Immature natural killer cell (primary cell): ENCODE measurements at regions not wholly inside any gene's neighbourhood (a gene's known extent, or its start where the extent isn't known, plus 50 kb on each side); places are given as distances from the start of the nearest gene placed in this dataset.
A peak's percentile ranks its signal among the peaks of the same experiment; 100 is the strongest.

ENCODE experiments used
- DNase-seq, 3 donors: peaks; one replicate each; pipeline ENCODE4 v3.0.0; 2022; ENCODE audit warnings: mixed read lengths in 1 of 3
- H3K27ac Mint-ChIP-seq, 6 donors: one replicate each; pipeline ENCODE4 v1.8.0; 2020; ENCODE audit warnings: mixed read lengths in 6 of 6, mild to moderate bottlenecking in 5 of 6, inconsistent platforms in 4 of 6, moderate library complexity in 3 of 6
- H3K27me3 Mint-ChIP-seq, 3 donors: one replicate each; pipeline ENCODE4 v1.8.0; 2020 to 2021; ENCODE audit warnings: low read depth in 3 of 3, mild to moderate bottlenecking in 3 of 3, mixed read lengths in 3 of 3, moderate library complexity in 3 of 3, inconsistent platforms in 1 of 3
- H3K36me3 Mint-ChIP-seq, 3 donors: one replicate each; pipeline ENCODE4 v1.8.0; 2020; ENCODE audit warnings: mixed read lengths in 3 of 3, inconsistent platforms in 2 of 3, mild to moderate bottlenecking in 2 of 3
- H3K4me1 Mint-ChIP-seq, 2 donors: one replicate each; pipeline ENCODE4 v1.8.0; 2020; ENCODE audit warnings: inconsistent platforms in 2 of 2, mild to moderate bottlenecking in 2 of 2, mixed read lengths in 2 of 2, moderate library complexity in 1 of 2
- H3K4me3 Mint-ChIP-seq, 5 donors: one replicate each; pipeline ENCODE4 v1.8.0; 2020; ENCODE audit warnings: mild to moderate bottlenecking in 5 of 5, mixed read lengths in 5 of 5, inconsistent platforms in 3 of 5, moderate library complexity in 3 of 5
- H3K9me3 Mint-ChIP-seq, 6 donors: one replicate each; pipeline ENCODE4 v1.8.0; 2020; ENCODE audit warnings: mild to moderate bottlenecking in 6 of 6, mixed read lengths in 6 of 6, inconsistent platforms in 4 of 6, moderate library complexity in 3 of 6

DNA sequence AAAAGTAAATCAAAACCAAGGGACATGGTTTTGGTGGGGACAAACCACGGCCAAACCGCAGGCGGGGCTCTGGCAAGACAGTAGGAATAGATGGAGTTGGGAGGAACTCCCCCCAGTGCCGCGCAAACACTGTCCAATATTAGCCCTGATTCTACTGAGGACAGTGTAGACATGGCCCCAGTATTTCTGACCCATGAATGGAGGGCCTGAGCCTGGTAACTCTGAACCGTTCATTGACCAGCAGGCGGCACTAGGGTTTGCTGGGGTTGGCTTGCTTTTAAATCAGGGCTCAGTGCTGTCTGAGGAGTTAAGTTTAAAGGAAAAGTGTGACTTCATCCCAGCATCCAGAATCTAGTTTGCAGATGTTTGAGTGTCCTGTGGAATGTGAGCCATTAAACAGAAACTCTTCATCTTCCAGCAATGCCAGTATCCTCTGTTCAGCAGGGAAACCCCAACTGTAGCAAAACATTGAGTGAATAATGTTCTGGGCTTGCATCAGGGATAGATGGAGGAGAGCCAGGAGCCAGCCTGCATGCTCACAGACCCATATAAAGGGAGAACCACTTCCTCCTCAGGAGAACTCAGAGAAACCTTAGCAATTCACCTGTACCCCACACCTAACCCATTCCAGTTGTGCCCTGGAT lies 147.4 kb upstream of the PRSS58 start:
- H3K27me3 Mint-ChIP-seq, result peaks cover 6% of the 10 kb centered on the region in 3 donors
- H3K9me3 Mint-ChIP-seq, result no peaks in the 10 kb centered on the region
- no peak overlapping the region for H3K4me3 Mint-ChIP-seq
- H3K4me1 Mint-ChIP-seq, result no peaks in the 10 kb centered on the region
- no peak for DNase-seq
- no peaks in the 10 kb centered on the region for H3K36me3 Mint-ChIP-seq
- H3K27ac Mint-ChIP-seq, result no peak overlapping the region

DNA sequence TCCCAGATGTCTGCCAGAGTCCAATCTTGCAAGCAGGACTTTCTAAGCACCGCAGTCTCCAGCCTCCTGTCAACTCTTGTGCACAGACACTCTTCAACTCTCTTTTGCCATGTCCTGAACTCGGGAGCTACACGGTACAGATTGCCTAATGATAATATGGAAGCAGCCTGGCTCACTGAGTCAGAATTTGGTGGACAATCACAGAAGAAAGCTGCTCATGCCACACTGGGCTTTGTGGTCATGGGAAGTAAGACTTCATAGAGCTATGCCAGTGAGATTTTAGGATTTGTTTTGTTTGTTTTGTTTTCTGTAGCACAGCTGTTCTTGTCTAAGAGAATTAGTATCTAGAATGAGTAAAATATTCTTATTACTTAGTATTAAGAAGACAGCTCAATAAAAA lies 144.1 kb upstream of the PRSS58 start:
- Mint-ChIP-seq H3K4me3 (no peak overlapping the region), H3K36me3 (no peaks in the 10 kb centered on the region), H3K27ac (no peak overlapping the region), H3K9me3 (no peaks in the 10 kb centered on the region), H3K4me1 (no peaks in the 10 kb centered on the region), H3K27me3 (peaks cover 6 to 9% (median 6%) of the 10 kb centered on the region in 3 donors)
- no peak for DNase-seq

DNA sequence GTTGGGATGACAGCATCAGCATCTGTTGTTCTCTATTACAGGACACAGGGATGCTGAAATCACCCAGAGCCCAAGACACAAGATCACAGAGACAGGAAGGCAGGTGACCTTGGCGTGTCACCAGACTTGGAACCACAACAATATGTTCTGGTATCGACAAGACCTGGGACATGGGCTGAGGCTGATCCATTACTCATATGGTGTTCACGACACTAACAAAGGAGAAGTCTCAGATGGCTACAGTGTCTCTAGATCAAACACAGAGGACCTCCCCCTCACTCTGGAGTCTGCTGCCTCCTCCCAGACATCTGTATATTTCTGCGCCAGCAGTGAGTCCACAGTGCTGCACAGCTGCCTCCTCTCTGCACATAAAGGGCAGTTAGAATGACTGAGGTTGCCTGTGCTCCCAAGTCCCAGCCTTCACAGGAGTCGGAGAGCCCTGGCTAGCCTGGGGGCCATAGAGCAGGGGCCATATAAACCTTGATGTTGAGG lies 142.2 kb upstream of the PRSS58 start:
- Mint-ChIP-seq H3K27ac (no peak overlapping the region), H3K36me3 (no peaks in the 10 kb centered on the region), H3K9me3 (no peaks in the 10 kb centered on the region), H3K4me3 (no peak overlapping the region), H3K27me3 (peaks cover 5 to 9% (median 6%) of the 10 kb centered on the region in 3 donors), H3K4me1 (no peaks in the 10 kb centered on the region)
- DNase-seq, result no peak

DNA sequence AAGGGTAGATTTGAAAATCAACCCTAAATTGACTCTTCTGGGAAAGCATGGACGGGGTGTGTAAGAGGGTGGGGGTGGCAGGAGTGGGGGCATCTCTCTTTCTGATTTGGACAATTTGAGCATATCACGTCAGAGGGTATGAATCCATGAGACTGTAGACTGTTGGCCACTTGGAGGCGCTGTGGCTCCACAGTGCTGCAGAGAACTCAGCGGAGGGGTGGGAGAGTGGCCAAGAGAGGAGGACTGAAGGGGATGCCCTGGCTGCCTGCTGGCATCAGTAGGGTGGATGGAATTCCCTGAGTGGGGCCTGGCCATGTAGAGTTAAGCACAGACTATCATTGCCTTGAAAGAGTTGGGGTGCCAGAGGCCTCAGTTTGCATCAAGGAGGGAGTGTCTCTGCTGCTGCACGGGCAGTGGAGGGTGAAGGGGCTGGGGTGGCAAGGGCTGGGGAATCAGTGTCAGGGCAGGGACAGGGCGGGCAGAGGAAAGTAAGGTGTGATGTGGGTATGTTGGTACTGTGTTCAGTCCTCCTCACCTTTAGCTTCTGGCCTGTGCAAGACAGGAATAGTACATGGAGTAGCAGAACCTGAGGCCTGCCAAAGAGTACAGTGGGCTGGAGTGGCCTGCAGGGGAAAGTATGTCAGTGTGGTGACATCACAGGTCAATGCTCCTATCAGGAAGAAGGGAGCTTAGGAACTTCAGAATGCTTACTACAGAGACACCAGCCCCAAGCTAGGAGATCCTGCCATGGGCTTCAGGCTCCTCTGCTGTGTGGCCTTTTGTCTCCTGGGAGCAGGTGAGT lies 133.5 kb upstream of the PRSS58 start:
- no peaks in the 10 kb centered on the region for H3K9me3 Mint-ChIP-seq
- no peaks in the 10 kb centered on the region for H3K36me3 Mint-ChIP-seq
- H3K4me1 Mint-ChIP-seq, result no peaks in the 10 kb centered on the region
- H3K27ac Mint-ChIP-seq, result no peak overlapping the region
- H3K27me3 Mint-ChIP-seq, result peaks cover 0 to 3% (median 0%) of the 10 kb centered on the region in 3 donors
- no peak for DNase-seq
- H3K4me3 Mint-ChIP-seq, result no peak overlapping the region

DNA sequence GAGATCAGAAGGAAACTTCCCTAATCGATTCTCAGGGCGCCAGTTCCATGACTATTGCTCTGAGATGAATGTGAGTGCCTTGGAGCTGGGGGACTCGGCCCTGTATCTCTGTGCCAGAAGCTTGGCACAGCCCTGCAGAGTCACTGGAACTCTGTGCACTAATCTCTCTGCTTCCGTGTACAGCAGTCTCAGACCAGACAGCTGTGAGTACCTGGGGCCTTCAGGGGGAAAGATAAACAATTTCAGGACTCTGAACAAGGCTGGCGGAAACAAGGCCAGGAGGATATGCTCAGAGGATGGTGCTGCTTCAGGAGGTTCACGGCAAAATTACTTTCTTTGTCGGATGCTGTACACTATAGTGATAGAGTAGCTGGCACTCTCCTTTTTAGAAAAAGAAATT lies 131.7 kb upstream of the PRSS58 start:
- DNase-seq, result no peak
- Mint-ChIP-seq H3K4me1 (peaks cover 7 to 10% of the 10 kb centered on the region in 2 donors), H3K27ac (no peak overlapping the region), H3K9me3 (no peaks in the 10 kb centered on the region), H3K4me3 (no peak overlapping the region), H3K27me3 (peaks cover 0 to 3% (median 2%) of the 10 kb centered on the region in 3 donors), H3K36me3 (no peaks in the 10 kb centered on the region)

DNA sequence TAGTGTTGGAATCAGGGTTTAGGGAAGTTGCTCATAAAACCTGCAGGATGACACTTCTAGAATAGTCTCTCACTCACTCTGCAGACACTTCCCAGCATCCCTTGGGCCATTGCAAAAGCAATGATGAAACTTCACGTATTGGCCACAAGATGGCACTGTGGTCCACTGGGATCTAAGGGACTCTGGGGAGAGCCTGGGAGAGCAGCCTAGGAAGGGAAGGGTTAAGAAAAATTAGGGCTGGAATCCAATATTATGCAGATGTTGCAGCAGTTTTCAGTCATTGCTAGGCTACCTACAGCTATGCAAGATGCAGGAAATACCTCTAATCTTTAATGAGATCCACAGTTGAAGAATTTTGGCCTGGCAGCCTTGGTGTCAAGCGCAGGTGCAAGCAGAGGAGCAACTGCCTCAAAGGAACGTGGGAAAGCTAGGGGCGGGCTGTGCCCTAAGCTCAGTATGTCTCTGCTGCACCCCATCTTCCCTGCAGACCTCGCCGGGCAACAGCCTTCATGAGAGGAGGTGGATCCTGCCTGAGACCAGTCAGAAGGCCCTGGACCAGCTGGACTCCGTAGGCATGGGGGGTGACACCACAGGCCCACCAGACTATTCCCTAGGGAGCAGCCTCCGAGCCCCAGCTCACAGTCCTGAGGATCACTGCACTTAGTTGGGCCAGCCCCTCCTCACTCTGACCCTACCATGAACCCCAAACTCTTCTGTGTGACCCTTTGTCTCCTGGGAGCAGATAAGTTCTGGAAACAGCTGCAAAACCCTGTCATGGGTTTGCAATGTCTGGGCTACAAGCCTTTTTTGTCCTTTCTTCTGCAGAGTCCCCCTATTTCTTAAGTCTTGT lies 127.9 kb upstream of the PRSS58 start:
- H3K4me3 Mint-ChIP-seq, result no peak overlapping the region
- peaks cover 0 to 5% (median 2%) of the 10 kb centered on the region in 3 donors for H3K27me3 Mint-ChIP-seq
- H3K4me1 Mint-ChIP-seq, result peaks cover 10 to 18% of the 10 kb centered on the region in 2 donors
- no peaks in the 10 kb centered on the region for H3K9me3 Mint-ChIP-seq
- H3K36me3 Mint-ChIP-seq, result no peaks in the 10 kb centered on the region
- H3K27ac Mint-ChIP-seq, result no peak overlapping the region
- peak; percentile 2 to 14 (median 6) for DNase-seq

DNA sequence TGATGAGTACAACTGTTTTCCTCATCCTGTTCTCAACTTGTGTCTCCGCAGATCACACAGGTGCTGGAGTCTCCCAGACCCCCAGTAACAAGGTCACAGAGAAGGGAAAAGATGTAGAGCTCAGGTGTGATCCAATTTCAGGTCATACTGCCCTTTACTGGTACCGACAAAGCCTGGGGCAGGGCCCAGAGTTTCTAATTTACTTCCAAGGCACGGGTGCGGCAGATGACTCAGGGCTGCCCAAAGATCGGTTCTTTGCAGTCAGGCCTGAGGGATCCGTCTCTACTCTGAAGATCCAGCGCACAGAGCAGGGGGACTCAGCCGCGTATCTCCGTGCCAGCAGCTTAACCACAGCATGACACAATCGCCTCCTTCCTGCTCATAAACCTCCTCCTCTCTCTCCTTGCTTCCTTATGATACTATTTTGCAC lies 126.7 kb upstream of the PRSS58 start:
- H3K27me3 Mint-ChIP-seq, result peaks cover 1 to 5% (median 2%) of the 10 kb centered on the region in 3 donors
- peak overlapping the region in 1 of 6 donors; percentile 46 for H3K27ac Mint-ChIP-seq
- no peak for DNase-seq
- peak overlapping the region in 1 of 5 donors; percentile 2 for H3K4me3 Mint-ChIP-seq
- no peaks in the 10 kb centered on the region for H3K36me3 Mint-ChIP-seq
- H3K9me3 Mint-ChIP-seq, result no peaks in the 10 kb centered on the region
- H3K4me1 Mint-ChIP-seq, result peaks cover 10 to 18% of the 10 kb centered on the region in 2 donors

DNA sequence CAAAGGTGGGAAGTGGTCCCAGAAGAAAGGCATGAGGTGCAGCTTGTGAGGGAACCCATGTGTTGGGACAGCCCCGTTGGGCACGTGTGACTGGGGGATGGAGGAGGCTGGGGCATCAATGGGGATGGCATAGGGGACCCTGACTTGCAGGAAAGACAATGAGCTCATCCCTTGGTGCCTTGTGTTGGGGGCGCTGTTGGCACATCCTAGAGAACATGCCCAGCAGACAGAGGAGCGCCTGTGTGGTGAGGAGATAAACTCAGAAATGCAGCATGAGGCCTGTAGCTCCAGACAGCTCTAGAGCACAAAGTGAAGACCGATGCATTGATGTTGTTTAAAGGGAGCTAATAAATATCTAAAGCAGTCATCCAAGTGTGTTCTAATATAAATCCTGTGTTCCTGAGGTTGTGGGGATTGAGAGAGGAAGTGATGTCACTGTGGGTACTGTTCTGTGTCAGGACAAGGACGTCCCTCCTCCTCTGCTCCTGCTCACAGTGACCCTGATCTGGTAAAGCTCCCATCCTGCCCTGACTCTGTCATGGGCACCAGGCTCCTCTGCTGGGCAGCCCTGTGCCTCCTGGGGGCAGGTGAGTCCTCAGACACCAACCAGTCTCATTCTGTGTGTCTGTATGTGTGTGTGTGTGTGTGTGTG lies 126.1 kb upstream of the PRSS58 start:
- peak overlapping the region in 1 of 5 donors; percentile 2 for H3K4me3 Mint-ChIP-seq

DNA sequence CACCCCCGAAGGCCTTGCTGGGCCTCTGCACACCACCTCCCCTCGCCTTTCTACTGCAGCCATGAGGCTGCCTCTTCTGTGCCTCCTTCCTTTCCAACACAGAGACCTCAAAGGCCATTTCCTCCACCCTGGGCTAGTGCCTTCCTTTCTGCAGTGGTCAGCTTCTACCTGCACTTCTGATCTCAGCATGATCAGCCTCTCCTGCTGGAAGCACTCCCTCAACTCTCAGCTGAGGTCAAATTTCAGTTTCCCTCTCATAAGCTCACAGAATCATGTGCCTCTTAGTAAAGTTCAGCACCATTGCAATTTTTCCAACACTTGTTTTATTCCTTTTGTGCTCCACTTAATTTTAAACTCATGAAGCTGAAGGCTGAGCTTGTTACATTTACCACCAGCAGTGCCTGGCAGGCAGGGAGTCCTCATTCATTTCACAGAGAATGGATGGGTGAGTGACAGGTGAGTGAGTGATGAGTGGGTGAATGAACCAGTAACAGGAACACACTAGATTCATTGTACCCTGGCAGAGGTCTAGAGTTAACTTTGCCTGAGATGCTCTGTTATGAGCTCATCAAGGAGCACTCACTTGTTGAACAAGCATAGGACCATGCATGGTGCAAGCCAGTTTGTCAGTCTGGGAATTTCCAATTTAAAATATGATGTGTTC lies 124.0 kb upstream of the PRSS58 start:
- DNase-seq, result no peak
- Mint-ChIP-seq H3K4me3 (no peak overlapping the region), H3K27me3 (peaks cover 1 to 2% (median 2%) of the 10 kb centered on the region in 3 donors), H3K27ac (no peak overlapping the region), H3K9me3 (no peaks in the 10 kb centered on the region), H3K4me1 (peaks cover 10 to 18% of the 10 kb centered on the region in 2 donors), H3K36me3 (no peaks in the 10 kb centered on the region)

More for the DNA sequence above, 126.1 kb upstream of the PRSS58 start:
- Mint-ChIP-seq H3K36me3 (no peaks in the 10 kb centered on the region), H3K27me3 (peaks cover 1 to 5% (median 2%) of the 10 kb centered on the region in 3 donors), H3K27ac (no peak overlapping the region), H3K4me1 (peaks cover 10 to 18% of the 10 kb centered on the region in 2 donors), H3K9me3 (no peaks in the 10 kb centered on the region)
- no peak for DNase-seq

DNA sequence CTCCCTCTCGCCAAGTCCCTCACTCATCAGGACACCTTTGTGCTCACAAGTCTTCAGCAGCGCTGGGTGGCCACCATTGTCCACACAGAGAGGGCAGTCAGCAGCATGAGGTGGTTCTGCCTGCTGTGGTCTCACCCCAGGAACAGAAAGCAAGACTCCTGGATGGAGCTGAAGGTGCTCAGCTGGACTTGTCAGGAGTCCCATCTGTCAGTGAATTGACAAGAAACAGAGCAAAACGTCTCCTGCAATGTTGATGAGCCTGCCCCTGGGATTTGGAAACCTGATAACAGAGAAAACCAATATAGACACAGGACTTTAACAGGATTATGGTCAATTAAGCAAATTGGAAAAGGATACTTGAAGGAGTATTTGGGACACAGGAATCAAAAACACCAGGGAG lies 122.2 kb upstream of the PRSS58 start:
- no peaks in the 10 kb centered on the region for H3K36me3 Mint-ChIP-seq
- peaks cover 1 to 9% (median 4%) of the 10 kb centered on the region in 3 donors for H3K27me3 Mint-ChIP-seq
- H3K27ac Mint-ChIP-seq, result no peak overlapping the region
- H3K4me3 Mint-ChIP-seq, result no peak overlapping the region
- DNase-seq, result no peak
- peaks cover 7 to 14% of the 10 kb centered on the region in 2 donors for H3K4me1 Mint-ChIP-seq
- H3K9me3 Mint-ChIP-seq, result no peaks in the 10 kb centered on the region

DNA sequence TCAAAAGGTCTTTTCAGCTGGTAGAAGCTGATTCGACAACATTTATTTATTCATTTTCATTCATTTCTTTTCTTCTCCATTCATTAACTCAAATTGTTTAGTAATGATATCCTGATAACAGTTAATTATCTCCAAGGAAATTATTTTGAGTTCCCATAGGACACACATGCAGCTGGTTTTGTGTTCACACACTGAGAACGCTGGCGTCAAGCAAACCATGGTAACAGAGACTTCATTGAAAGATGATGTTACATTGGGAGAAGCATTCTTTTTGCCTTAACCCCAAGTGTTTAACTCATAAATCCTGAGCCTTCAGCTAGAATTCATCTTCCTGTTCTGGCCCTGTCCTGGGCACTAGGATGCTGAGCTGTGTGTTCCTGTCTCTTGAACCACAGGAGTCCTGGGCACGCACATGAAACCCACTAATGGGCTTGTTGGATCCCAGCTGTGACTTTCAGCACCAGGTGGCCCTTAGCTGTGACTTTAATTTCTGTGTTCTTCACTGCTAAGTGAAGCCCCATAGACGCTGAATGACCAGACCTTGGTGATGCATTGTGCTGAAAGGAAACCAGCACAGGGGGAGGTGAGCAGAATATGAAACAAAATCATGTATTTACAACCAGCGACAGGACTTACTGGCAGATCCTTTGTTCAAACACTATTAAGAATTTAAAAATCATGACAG lies 121.5 kb upstream of the PRSS58 start:
- Mint-ChIP-seq H3K4me3 (no peak overlapping the region), H3K9me3 (no peaks in the 10 kb centered on the region), H3K27ac (no peak overlapping the region), H3K36me3 (no peaks in the 10 kb centered on the region), H3K27me3 (peaks cover 1 to 9% (median 6%) of the 10 kb centered on the region in 3 donors), H3K4me1 (peaks cover under 1 to 6% of the 10 kb centered on the region in 2 donors)
- no peak for DNase-seq

DNA sequence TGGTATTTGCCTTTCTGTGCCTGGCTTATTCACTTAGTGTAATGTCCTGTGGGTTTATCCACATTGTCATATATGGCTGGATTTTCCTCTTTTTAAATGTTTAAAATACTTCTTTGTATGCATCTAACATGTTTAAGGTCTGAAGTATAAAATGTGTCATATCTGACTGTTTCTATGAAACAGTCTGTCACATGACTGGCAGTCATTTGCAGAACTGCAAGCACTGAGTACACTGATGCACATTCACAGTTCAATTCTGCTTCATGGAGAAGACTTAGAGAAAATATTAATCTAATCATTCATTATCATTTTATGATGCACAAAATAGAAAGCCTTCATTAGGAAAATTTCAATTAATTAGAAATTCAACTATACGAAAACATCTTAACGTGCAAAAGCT lies 119.7 kb upstream of the PRSS58 start:
- Mint-ChIP-seq H3K4me1 (no peaks in the 10 kb centered on the region), H3K4me3 (no peak overlapping the region), H3K27me3 (peaks cover 1 to 9% (median 6%) of the 10 kb centered on the region in 3 donors), H3K27ac (no peak overlapping the region), H3K9me3 (no peaks in the 10 kb centered on the region), H3K36me3 (no peaks in the 10 kb centered on the region)
- DNase-seq, result no peak
